Peyer's patch (tissue), 4 donors: ENCODE measurements at regions not wholly inside any gene's neighbourhood (a gene's known extent, or its start where the extent isn't known, plus 50 kb on each side); places are given as distances from the start of the nearest gene placed in this dataset.

ENCODE experiments used
- CTCF ChIP-seq, 6 experiments: fragments of 450-650 bp in 4 of 6; fragments of 200-600 bp in 2 of 6; sonication (generic) in 1 of 6; IDR thresholded peaks; one replicate each; pipeline ENCODE4 v1.5.1; 2017 to 2019; ENCODE audit warnings: antibody characterized with exemption in 6 of 6, mild to moderate bottlenecking in 3 of 6, moderate library complexity in 1 of 6
- POLR2A ChIP-seq, 2 donors: fragments of 450-650 bp; IDR thresholded peaks; one replicate each; pipeline ENCODE4 v1.5.1; 2017; ENCODE audit warnings: antibody characterized with exemption in 2 of 2, mild to moderate bottlenecking in 2 of 2, moderate library complexity in 2 of 2

GRCh38 chr1:67577646-67578045, 107.4 kb upstream of the GADD45A start:
- TF ChIP-seq CTCF (IDR thresholded peaks at IDR 0.05) (no peak), POLR2A (IDR thresholded peaks at IDR 0.05) (no peak)
